GM21619 (cell line): ENCODE measurements at regions not wholly inside any gene's neighbourhood (a gene's known extent, or its start where the extent isn't known, plus 50 kb on each side); places are given as distances from the start of the nearest gene placed in this dataset.
"Not testable (repeated sequence)": the region's sequence is repeated elsewhere in the genome, so short reads cannot be mapped to it uniquely, and the experiment has no call there.

Experiments used
- ATAC-seq: cut with Tn5 transposase; IDR thresholded peaks from one replicate; pipeline ENCODE4 v1.9.1; 2021; ENCODE audit not compliant: unreplicated experiment

DNA sequence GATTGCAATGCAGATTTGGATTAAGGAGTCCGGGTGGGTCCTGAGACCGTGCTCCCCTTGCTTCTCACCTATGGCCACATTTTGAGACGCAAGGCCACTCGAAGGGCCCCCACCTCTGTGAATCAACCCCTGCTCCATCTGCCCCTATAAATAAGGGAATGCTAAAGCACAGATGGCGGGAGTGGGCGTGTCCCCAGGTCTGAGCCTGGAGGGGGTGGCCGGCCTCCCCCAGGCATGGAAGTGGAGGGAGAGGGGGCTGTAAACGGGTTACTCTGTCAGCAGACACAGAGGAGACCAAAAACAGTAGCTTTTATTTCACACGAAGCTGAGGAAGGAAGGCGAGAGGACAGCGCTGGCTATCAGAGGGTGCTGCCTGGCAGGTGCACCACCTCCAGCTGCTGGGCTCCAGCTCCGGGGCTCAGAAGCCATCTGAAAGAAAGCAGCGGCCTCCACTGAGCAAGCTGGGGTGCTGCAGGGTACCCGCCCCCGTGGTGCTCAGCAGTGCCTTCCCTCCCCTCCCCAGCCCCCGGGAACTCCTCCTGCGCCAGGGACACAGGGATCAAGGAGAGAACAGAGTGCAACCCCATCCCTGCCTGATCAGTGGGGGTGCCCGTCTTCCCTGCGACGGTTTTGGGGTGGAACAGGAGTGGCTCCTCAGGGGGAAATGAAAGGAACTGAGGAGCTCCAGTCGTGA lies 56.7 kb upstream of the RAB6C start:
- no peak for ATAC-seq

DNA sequence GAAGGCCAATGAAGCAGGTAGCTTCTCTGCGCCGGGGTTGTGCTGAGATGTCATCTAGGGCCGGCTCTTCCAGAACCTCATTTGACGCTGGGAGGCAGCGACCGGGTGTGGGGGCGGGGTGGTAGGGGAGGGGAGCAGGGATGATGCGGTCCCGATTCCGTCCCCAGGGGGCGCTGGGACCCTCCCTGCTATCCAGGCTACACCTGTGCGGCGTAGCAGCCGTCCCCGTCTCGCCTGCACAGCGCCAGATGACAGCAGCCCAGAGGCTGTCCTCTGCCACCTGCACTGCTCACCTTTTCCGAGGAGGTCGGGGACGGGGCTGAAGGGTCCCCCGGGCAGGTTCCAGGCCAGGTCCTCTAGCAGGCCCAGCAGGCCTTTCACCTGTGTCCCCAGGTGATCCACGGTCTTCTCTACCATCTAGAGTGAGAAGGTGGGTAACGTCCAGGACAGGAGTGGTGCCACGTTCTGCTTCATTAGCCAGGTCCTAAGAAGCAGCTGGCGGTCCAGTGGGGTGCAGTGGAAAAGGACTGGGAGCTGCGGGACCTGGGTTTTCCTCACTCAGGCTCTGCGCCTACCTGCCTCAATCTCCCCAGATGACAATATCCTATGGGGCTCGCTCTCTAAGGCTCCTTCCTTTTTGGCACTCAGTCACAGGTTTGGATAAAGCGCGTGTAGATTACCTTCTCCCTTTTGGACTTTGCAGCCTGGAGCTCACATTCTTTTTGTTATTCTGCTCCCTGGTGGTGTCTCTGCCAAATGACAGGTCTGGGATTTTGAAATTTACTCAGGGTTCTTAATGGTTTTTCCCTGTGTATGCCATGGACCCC lies 56.0 kb upstream of the RAB6C start:
- ATAC-seq = no peak

GRCh38 chr2:129924115-129924514 lies 55.4 kb upstream of the RAB6C start:
- ATAC-seq = not testable (repeated sequence)

DNA sequence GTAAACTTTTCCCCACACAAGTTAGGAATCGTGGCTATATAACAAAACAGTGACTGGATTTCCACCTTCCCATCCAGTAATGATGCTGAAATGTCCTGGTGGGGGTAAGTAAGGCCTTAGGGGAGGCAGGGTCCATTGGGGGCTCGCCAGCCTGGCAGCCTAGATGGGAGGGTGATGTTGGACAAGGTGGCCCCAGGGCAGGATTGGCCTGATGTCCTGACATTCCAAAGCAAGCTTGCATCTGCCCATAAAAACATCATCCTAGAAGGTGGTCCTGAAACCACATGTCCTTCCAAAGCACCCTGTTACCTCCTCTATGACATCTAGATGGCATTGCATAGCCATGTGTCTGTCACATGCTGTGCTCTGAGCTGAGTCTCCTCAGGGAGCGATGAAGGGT lies 54.1 kb upstream of the RAB6C start:
- ATAC-seq = no peak

DNA sequence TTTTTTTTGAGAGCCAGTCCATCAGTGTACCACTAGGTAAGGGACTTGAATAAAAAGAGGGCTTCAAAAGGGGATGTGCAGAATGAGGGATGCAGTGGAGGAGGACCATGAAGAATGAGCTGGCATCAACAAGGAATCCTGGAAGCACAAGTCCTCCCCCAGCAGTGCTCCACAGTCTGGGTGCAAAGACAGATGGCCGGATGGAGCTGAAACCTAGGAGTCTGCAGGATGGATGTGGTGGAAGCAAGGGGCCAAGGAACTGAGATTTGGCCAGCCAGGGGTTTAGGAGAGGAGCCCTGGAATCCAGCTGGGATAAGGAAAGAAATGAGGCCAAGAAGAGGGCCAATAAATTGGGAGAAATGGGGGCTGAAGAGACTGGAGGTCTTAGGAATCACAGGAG lies 51.8 kb upstream of the RAB6C start:
- ATAC-seq = no peak

- no peak for ATAC-seq
Measured at GRCh38 chr2:129929321-129930290, 49.9 kb upstream of the RAB6C start.
